Gastrocnemius medialis (tissue), 4 donors: ENCODE measurements at regions not wholly inside any gene's neighbourhood (a gene's known extent, or its start where the extent isn't known, plus 50 kb on each side); places are given as distances from the start of the nearest gene placed in this dataset.

Source experiments
- ATAC-seq, 2 donors: fragments of 150-250 bp; one replicate each; pipeline ENCODE4 v1.9.1; 2016
- DNase-seq, 2 donors: peaks; one replicate each; pipeline ENCODE4 v3.0.0-alpha.2; 2019
- H3K27ac ChIP-seq, 4 donors: fragments of 200-600 bp; sonication (generic); 1 replicate in 1 of 4; 2 replicates in 3 of 4; pipeline ENCODE4 v1.5.1; 2016 to 2018; ENCODE audit warnings: mild to moderate bottlenecking in 2 of 4, moderate library complexity in 1 of 4
- H3K27me3 ChIP-seq, 3 donors: fragments of 200-600 bp; sonication (generic) in 2 of 3; 1 replicate in 1 of 3; 2 replicates in 2 of 3; pipeline versions ENCODE4 v1.5.1 to v1.6.0; 2016 to 2019; ENCODE audit warnings: mild to moderate bottlenecking in 1 of 3, moderate library complexity in 1 of 3
- H3K36me3 ChIP-seq, 2 donors: fragments of 200-600 bp; sonication (generic) in 1 of 2; one replicate each; pipeline ENCODE4 v1.5.1; 2017 to 2018
- H3K4me1 ChIP-seq, 2 donors: fragments of 200-600 bp; sonication (generic) in 1 of 2; one replicate each; pipeline ENCODE4 v1.5.1; 2016 to 2017; ENCODE audit warnings: mild to moderate bottlenecking in 2 of 2
- H3K4me3 ChIP-seq, 4 donors: fragments of 200-600 bp; sonication (generic) in 3 of 4; 1 replicate in 1 of 4; 2 replicates in 3 of 4; pipeline ENCODE4 v1.5.1; 2016 to 2019; ENCODE audit warnings: mild to moderate bottlenecking in 2 of 4
- H3K9me3 ChIP-seq, 3 donors: fragments of 200-600 bp; sonication (generic) in 2 of 3; 1 replicate in 1 of 3; 2 replicates in 2 of 3; pipeline ENCODE4 v1.5.1; 2016 to 2019
- CTCF ChIP-seq, 5 experiments: fragments of 450-650 bp in 3 of 5; fragments of 200-600 bp in 2 of 5; sonication (generic) in 2 of 5; IDR thresholded peaks in 4 of 5; conservative IDR thresholded peaks in 1 of 5; 1 replicate in 4 of 5; 2 replicates in 1 of 5; pipeline ENCODE4 v1.5.1; 2016 to 2019; ENCODE audit warnings: antibody characterized with exemption in 5 of 5, mild to moderate bottlenecking in 3 of 5, moderate library complexity in 3 of 5
- POLR2A ChIP-seq, 2 donors: fragments of 450-650 bp; IDR thresholded peaks; one replicate each; pipeline ENCODE4 v1.6.1; 2017; ENCODE audit warnings: antibody characterized with exemption in 2 of 2, mild to moderate bottlenecking in 2 of 2, moderate library complexity in 2 of 2
- in situ Hi-C, 4 donors: fragments of 200-750 bp; cut with MboI; loops; one replicate each; pipeline versions ENCODE4 v1.15.0 to v1.8.0; 2017; ENCODE audit warnings: low sequenced_read_pairs in 4 of 4
- intact Hi-C: fragments of 100-400 bp; cut with DNase I; formaldehyde crosslinking; loops from one replicate; pipeline ENCODE4 v1.15.1; 2023; ENCODE audit warnings: low total_unique reads

GRCh38 chr18:2316751-2317696 is 254.3 kb downstream of the METTL4 start:
- H3K27ac ChIP-seq = no peak overlapping the region
- H3K4me3 ChIP-seq = no peak overlapping the region
- intact Hi-C loops = no loop called here
- in situ Hi-C loops = no loop called here
- H3K4me1 ChIP-seq = no peaks in the 10 kb centered on the region
- TF ChIP-seq CTCF (IDR thresholded peaks at IDR 0.05 in 4 of 5, conservative IDR thresholded peaks at IDR 0.05 in 1 of 5) (no peak), POLR2A (IDR thresholded peaks at IDR 0.05) (no peak)
- peaks cover 0 to 2% (median 0%) of the 10 kb centered on the region in 3 donors for H3K27me3 ChIP-seq
- ATAC-seq (no peak), DNase-seq (no peak)
- no peaks in the 10 kb centered on the region for H3K9me3 ChIP-seq
- H3K36me3 ChIP-seq = no peaks in the 10 kb centered on the region

- Histone ChIP-seq H3K4me3 (no peak overlapping the region), H3K4me1 (no peaks in the 10 kb centered on the region), H3K27me3 (no peaks in the 10 kb centered on the region), H3K9me3 (no peaks in the 10 kb centered on the region), H3K27ac (no peak overlapping the region), H3K36me3 (no peaks in the 10 kb centered on the region)
- in situ Hi-C loops (no loop called here), intact Hi-C loops (no loop called here)
- TF ChIP-seq CTCF (IDR thresholded peaks at IDR 0.05 in 4 of 5, conservative IDR thresholded peaks at IDR 0.05 in 1 of 5) = no peak
- TF ChIP-seq POLR2A (IDR thresholded peaks at IDR 0.05) = no peak
- ATAC-seq = no peak
- DNase-seq = no peak
Observed at GRCh38 chr18:2324459-2324858, 246.8 kb downstream of the METTL4 start.

GRCh38 chr18:2325308-2325849 is 245.9 kb downstream of the METTL4 start:
- H3K27ac ChIP-seq = no peak overlapping the region
- no peaks in the 10 kb centered on the region for H3K4me1 ChIP-seq
- DNase-seq (no peak), ATAC-seq (no peak)
- in situ Hi-C loops (loop anchor here in 1 of 4 donors (25.0 kb wide), 1 partner anchor 212 kb away; no protein-coding TSS in a partner anchor), intact Hi-C loops (no loop called here)
- no peak overlapping the region for H3K4me3 ChIP-seq
- TF ChIP-seq CTCF (IDR thresholded peaks at IDR 0.05 in 4 of 5, conservative IDR thresholded peaks at IDR 0.05 in 1 of 5) = no peak
- no peak for TF ChIP-seq POLR2A (IDR thresholded peaks at IDR 0.05)
- no peaks in the 10 kb centered on the region for H3K9me3 ChIP-seq
- no peaks in the 10 kb centered on the region for H3K27me3 ChIP-seq
- H3K36me3 ChIP-seq = no peaks in the 10 kb centered on the region

- no peaks in the 10 kb centered on the region for H3K36me3 ChIP-seq
- no peak for ATAC-seq
- H3K27me3 ChIP-seq = no peaks in the 10 kb centered on the region
- TF ChIP-seq CTCF (IDR thresholded peaks at IDR 0.05 in 4 of 5, conservative IDR thresholded peaks at IDR 0.05 in 1 of 5) = no peak
- no peak for TF ChIP-seq POLR2A (IDR thresholded peaks at IDR 0.05)
- H3K9me3 ChIP-seq = no peaks in the 10 kb centered on the region
- no peak for DNase-seq
- no peaks in the 10 kb centered on the region for H3K4me1 ChIP-seq
- intact Hi-C loops = no loop called here
- H3K27ac ChIP-seq = no peak overlapping the region
- in situ Hi-C loops = loop anchor here in 1 of 4 donors (25.0 kb wide), 1 partner anchor 211 kb away; no protein-coding TSS in a partner anchor
- no peak overlapping the region for H3K4me3 ChIP-seq
Observed at GRCh38 chr18:2325933-2326332, 245.4 kb downstream of the METTL4 start.
